ENCODE measurements at regions not wholly inside any gene's neighbourhood (a gene's known extent, or its start where the extent isn't known, plus 50 kb on each side); places are given as distances from the start of the nearest gene placed in this dataset.

DNA sequence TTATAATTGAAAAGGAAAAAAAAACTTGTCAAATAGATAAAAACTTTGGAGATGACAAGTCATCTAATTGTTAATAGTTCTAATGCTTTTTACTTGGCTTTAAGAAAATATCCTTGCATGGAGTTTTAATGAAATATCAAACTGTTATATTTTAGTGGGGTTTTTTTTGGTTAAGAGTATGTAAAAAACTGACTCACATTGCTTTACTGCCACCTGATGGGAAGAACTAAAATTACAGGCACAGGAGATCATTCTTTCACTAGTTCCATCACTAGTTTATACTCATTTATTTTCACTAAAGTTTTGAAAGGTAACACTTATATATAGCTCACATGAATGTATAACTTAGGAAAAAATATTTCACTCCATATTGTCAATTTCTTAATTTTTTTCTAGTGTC lies 309.1 kb downstream of the LMBRD1 start:
- TF ChIP-seq POLR2A (IDR thresholded peaks at IDR 0.05): no peak
- TF ChIP-seq, protein P1, sequence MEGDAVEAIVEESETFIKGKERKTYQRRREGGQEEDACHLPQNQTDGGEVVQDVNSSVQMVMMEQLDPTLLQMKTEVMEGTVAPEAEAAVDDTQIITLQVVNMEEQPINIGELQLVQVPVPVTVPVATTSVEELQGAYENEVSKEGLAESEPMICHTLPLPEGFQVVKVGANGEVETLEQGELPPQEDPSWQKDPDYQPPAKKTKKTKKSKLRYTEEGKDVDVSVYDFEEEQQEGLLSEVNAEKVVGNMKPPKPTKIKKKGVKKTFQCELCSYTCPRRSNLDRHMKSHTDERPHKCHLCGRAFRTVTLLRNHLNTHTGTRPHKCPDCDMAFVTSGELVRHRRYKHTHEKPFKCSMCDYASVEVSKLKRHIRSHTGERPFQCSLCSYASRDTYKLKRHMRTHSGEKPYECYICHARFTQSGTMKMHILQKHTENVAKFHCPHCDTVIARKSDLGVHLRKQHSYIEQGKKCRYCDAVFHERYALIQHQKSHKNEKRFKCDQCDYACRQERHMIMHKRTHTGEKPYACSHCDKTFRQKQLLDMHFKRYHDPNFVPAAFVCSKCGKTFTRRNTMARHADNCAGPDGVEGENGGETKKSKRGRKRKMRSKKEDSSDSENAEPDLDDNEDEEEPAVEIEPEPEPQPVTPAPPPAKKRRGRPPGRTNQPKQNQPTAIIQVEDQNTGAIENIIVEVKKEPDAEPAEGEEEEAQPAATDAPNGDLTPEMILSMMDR (IDR thresholded peaks at IDR 0.05): no peak
